Activated CD4-positive, CD25-positive, alpha-beta regulatory T cell (primary cell): ENCODE measurements at regions not wholly inside any gene's neighbourhood (a gene's known extent, or its start where the extent isn't known, plus 50 kb on each side); places are given as distances from the start of the nearest gene placed in this dataset.
A peak's percentile ranks its signal among the peaks of the same experiment; 100 is the strongest.
"Not testable (repeated sequence)": the region's sequence is repeated elsewhere in the genome, so short reads cannot be mapped to it uniquely, and the experiment has no call there.

Experiments used
- DNase-seq, 4 experiments: peaks; one replicate each; lab custom pipeline; 2025; lab: John Stamatoyannopoulos, UW

DNA sequence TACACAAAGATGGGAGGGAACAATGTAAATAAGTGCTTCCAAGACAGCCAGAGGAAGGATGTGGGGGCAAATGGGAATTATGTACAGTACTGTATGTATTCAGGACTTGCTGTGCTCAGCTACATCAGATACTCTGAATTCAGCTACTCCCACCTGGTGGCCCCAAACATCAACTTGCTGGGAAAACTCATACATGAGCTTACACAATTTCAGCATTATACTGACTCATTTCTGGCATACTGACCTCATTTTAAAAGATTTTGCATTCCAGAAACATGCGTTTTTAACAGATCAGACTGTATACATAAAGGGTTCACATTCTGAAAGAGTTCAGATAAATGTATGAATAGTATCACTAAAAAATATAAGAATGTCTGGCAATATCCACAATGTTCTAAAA lies 59.7 kb downstream of the GPX5 start:
- DNase-seq = no peak

GRCh38 chr6:28586324-28586723 lies 60.6 kb downstream of the GPX5 start:
- DNase-seq = no peak

DNA sequence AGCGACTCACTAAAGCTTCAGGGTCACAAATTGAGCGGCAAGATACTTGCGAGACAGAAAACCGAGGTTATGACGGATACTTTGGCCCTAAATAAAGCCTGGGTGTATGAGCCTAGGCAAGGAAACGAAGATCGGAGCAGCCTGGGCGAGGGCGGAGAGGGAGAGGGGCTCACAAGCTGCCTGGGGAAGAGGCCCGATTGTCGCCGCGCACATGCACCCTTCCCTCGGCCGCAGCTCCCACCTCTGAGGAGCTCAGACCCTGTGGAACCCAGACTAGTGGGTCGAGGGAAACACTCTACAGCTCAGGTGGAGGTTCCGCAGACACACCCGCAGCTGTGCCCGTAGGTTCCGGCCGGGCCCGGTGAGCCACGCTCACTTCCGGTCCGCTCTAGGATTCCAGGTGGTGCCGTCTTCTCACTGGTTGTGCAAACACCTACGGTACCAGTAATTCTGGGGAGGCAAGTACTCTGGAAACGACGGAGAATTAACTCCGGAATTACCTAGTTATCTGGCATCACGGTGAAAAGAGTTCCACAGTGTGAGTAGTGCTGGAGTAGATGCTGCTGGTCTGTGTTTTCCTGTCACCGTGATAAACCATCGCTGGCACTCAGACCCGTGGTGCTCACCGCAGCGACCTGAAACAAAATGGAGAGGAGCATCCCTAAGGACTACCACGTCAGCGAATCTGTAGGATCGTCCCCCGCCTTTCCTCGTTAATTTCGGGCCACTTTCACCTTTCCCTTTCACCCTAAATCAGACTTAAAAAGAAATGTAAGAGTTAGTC lies 61.5 kb downstream of the GPX5 start:
- DNase-seq = peak in 2 of 4 experiments; percentile 12 to 36

DNA sequence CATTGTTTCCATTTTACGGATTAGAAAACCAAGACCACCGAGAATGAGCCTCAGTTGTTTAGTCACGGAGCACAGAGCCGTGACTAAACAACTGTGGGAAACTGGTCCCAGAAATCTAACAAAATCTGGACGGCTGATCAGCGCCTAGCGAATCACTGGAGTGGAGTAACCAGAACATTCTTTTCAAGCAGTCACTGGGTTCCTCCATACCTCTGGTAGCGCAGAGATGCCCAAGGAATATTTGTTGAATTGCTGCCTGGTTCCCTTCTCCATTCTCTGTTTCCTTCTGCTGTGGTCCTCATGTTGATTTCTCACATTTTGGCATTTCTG lies 62.0 kb downstream of the GPX5 start:
- no peak for DNase-seq

DNA sequence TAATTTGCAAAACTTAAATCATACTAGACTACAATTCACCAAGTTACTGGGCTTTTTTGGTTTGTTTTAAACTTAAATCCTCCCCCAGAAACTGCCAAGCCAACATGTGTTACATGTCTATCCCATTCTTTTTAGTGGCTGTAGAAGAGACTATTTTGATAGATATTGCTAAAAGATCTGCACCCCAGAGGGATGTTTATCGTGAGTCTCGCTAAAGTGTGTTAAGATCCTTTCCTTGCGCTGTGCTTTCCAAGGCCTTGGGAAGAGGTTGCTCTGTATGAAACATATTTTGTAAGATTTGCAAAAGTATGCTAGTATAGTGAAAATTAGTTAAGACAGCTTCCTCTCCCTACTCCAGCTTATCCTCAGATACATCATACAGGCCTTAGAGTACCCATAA lies 63.0 kb downstream of the GPX5 start:
- DNase-seq = no peak

- no peak for DNase-seq
Measured at GRCh38 chr6:28589234-28589956, 63.7 kb downstream of the GPX5 start.

DNA sequence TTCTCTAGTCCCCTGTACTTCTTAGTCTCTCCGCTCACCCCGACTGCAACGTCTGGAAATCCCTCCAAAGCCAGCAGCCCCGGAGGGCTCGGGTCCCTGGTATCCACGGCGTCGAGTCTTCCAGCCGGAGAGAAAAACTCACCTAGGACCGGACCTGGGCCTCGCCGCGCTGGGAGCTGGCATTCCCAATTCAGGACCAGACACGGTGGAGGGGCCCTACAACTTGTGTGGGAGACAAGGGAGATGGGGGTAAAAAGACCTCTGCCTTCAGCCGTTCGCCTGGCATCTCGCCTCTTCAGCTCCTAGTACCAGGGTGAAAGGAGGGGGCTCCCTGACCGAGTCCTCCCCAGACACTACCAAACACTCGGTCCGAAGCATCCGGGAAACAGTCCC lies 64.3 kb downstream of the GPX5 start:
- no peak for DNase-seq

DNA sequence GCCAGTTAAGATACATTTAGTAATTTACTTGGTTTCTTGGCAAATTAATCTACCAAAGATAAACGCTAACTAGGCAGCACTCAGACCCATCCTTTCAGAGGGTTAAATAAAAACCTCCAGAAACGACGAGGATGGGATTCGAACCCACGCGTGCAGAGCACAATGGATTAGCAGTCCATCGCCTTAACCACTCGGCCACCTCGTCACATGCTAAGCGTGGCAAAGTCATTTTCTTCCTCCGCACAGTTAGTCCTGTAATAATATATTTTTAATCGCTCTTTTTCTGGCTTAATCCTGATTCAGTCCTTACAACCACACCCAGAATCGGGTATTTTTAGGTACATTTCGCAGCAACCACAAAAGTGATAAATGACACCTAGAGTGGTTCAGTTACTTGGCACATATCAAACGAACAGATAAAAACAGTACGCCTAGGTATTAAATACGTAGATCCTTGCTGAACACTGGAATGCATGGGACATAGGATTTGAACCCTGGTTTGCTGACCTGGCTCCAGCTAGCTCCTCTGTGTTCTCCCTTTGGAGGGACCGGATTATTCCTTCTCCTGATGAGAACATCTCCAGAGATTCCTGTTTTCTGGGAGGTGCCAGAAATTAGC lies 71.6 kb downstream of the GPX5 start:
- peak in 1 of 4 experiments; percentile 7 for DNase-seq

GRCh38 chr6:28597924-28598722 lies 72.4 kb downstream of the GPX5 start:
- no peak for DNase-seq

DNA sequence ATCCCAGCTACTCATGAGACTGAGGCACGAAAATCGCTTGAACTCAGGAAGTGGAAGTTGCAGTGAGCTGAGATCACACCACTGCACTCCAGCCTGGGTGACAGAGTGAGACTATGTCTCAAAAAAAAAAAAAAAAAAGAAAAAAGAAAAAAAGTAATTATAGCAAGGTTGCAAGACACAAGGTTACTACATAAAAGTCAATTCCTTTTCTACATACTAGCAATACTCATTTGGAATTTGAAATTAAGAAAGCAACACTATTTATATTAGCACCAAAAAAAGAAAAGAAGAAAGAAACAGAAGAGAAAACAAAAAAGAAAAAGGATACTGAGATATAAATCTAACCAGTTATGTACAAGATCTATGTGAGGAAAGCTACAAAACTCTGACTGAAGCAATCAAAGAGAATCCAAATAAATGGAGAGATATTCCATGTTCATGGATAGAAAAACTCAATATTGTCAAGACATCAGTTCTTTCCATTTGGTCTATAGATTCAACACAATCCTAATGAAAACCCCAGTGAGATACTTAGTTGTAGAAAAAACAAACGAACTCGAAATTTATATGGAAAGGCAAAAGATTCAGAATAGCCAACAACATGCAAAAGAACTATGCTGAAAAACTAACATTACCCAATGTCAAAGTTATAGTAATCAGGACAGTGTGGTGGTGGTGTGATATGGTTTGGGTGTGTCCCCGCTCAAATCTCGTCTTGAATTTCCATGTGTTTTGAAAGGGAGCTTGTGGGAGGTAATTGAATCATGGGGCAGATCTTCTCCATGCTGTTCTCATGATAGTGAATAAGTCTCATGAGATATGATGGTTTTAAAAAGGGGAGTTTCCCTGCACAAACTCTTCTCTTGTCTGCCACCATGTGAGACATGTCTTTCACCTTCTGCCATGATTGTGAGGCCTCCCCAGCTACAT lies 73.3 kb downstream of the GPX5 start:
- DNase-seq = no peak

DNA sequence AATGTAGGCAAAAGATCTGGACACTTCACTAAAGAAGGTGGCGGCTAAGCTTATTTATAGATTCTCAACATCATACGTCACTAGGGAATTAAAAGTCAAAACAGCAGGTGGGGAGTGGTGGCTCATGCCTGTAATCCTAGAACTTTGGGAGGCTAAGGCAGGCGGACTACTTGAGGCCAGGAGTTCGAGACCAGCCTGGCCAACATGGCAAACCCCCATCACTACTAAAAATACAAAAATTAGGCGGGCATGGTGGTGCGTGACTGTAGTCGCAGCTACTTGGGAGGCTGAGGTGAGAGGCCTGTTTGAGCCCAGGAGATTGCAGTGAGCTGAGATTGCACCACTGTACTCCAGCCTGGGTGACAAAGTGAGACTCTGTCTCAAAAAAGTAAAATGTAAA lies 74.6 kb downstream of the GPX5 start:
- no peak for DNase-seq

DNA sequence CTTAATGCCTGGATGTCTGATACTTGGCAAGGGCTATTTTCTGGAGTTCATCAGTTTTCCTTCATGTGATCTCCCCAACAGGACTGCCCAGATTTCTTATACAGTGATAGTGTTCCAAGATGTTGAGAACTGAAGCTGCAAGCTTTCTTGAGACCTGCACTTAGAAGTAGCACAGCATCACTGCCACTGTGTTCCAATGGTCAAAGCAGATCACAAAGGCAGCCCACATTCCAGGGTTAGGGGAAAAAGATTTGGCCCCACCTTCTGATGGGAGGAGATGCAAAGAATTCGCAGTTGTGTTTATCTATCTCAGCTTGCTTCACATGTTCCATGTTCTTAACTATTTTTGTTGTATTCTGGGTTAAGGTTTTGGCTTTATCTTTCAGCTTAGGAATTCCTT lies 78.2 kb downstream of the GPX5 start:
- DNase-seq = no peak

DNA sequence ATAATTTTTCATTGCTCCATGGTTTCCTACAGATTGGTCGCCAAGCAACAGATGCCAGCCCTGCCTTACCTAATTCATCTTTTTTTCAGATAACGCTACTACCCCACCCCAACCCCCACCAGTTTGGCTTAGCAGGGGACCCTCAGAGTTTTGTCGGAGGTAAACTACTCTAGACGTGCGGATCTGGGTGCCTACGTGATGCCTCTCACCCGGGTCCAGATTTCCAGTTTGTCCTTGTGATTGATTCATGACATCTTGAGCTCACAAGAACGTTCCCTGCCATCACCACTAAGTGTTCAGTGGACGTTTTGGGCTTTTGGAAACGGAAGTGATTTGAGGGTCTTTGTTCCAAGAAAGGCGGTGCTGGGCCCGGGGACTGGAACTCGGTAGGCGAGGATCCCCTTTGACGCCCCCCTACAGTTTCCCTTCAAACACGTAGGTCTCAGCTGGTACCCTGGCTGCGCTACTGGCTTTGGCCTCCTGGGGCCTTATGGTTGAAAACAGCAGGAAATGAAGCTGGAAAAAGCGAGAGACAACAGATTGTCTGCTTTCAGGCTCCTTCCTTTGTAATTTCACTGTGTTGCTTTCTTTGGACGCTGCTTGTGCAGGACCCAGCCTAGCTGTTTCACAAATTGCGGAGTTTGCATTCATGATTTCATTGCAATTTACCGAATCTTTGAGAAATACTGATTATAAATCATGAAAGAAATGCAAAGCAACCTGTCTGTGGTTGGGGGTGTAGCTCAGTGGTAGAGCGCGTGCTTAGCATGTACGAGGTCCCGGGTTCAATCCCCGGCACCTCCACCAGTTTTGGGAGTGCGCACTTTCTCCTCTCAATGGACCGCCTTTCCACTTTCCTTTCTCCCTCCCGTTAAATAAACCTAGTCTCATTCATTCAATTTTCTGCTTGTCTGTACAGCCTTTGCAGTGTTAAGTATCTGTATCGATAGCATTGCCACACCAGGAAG lies 81.0 kb downstream of the GPX5 start:
- no peak for DNase-seq

DNA sequence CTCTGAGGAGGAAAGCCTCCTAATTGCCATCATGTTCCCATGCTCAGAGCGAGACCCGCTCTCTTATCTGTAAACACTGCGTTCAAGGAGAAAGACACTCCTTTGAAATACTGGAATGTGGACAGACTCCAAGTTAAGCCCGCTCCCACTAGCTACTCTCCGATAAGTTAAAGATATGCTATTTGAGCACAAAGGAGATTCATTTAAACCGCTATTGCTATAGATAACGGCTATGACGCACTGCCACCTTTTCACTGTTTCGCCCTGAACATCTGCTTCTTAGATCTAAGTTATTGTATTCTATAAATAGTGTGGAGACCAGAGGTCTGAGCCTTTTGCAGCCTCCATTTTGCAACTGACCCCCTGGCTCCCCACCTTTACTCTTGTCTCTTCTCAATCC lies 82.3 kb downstream of the GPX5 start:
- no peak for DNase-seq

- no peak for DNase-seq
Measured at GRCh38 chr6:28609672-28610071, 84.0 kb downstream of the GPX5 start.

DNA sequence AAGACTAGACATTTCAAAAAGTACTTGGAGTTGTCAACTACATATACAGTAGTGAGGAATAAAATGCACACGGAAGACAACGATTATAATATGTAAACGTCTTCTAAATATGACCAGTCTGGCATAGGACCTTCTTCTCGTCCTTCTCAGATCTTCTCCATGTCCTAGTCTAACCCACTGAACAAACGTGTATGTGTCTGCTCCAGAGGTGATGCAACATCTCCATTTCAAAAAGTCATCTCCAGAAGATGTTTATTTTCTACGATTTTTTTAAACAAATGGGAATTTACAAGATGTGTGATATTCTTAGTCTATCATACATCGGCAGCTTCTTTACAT lies 89.9 kb downstream of the GPX5 start:
- DNase-seq = no peak

DNA sequence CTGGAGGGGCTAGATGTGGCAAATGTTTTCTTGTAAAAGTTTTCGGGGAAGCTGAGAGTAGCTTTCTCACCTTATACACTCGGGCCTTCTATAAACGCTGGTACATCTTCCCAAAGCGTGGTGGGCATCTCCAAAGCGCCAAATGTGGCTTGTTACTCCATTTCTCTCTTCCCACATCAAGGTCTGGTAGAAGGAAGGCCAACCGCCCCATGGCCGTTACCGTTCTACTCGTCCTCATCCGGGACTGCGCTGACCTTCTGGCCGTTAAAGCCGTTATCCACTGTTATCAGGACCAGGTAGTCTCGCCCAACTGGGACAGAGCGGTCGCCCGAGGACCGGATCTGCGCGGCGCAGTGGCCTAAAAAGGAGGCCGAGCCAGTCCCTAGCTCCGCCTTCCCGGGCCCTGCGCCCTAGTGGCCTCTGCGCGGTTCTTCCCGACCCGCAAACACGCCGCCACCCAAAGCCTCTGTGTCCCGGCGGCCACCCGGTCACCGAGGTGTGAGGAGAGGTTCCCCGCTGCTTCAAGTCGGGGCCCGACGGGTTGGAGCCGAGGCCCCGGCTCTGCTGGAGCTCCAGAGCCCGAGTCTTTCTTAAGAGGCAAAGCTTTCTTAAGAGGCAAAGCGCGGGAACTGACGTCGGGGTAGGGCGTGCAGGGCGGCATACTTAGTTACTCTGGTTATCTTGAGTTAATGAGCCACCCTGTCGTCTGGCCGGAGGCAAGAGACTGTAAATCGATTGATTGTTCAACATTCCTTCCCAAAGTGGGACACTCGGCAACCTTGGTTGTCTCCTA lies 90.5 kb downstream of the GPX5 start:
- DNase-seq = no peak

DNA sequence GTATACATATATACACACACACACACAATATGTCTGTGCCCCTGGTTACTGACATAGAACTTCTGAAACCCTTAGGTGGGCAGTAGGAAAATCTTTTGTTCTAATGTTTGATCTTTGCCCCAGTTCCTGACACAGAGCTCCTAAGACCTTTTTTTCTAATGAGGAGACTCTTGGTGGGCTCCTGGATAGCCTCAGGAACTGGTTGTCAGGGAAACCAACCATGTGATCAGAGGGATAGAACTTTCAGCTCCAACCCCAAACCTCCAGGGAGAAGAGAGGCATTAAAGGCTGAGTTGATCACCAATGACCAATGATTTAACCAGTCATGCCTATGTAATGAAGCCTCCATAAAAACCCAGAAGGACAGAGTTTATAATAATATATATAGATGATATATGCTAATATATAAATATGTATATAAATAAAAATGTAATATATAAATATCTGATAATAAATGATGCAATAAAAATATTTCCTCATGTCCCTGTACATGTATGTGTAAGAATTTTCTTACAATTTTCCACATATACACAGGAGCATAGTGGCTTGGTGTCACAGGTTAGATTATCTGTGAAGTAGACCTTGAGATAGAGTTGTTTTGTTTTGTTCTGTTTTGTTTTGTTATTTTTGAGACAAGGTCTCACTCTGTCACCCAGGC lies 93.3 kb downstream of the GPX5 start:
- DNase-seq = no peak

- DNase-seq = not testable (repeated sequence)
Measured at GRCh38 chr6:28621268-28621667, 95.6 kb downstream of the GPX5 start.
